AG04450 (cell line): ENCODE measurements at regions not wholly inside any gene's neighbourhood (a gene's known extent, or its start where the extent isn't known, plus 50 kb on each side); places are given as distances from the start of the nearest gene placed in this dataset.
"Not testable (repeated sequence)": the region's sequence is repeated elsewhere in the genome, so short reads cannot be mapped to it uniquely, and the experiment has no call there.

Experiments used
- CTCF ChIA-PET: fragments of 300-600, 350-600 bp; formaldehyde crosslinking; extraction: SDS; loops from one replicate; lab custom pipeline; 2022; ENCODE audit warnings: antibody characterized with exemption, inconsistent platforms; lab: Charles Lee
- POLR2A ChIA-PET: fragments of 350-600 bp; formaldehyde crosslinking; extraction: SDS; loops from one replicate; lab custom pipeline; 2021; ENCODE audit warnings: antibody characterized with exemption, inconsistent platforms; lab: Yijun Ruan, JAX
- DNase-seq: peaks from one replicate; pipeline ENCODE4 v3.0.0-alpha.2; 2011; ENCODE audit warnings: low read depth, low spot score
- H3K27ac ChIP-seq: one replicate; pipeline ENCODE4 v1.5.1; 2012; ENCODE audit warnings: low read depth, low read length, control low read depth
- H3K27me3 ChIP-seq: one replicate; pipeline ENCODE4 v1.6.0; 2012; ENCODE audit warnings: low read length; ENCODE audit not compliant: control insufficient read depth, insufficient read depth
- H3K4me3 ChIP-seq: 2 replicates; pipeline ENCODE4 v1.5.1; 2011; ENCODE audit warnings: mild to moderate bottlenecking, low read depth, low read length, control low read depth
- H3K9me3 ChIP-seq: 2 replicates; pipeline ENCODE4 v1.5.1; 2012; ENCODE audit warnings: low read length; ENCODE audit not compliant: control insufficient read depth, insufficient read depth
- TF ChIP-seq, protein P1 (sequence below): IDR thresholded peaks from 2 replicates; pipeline ENCODE4 v1.5.1; 2011; ENCODE audit warnings: low read depth, low read length, control low read depth, inconsistent platforms

DNA sequence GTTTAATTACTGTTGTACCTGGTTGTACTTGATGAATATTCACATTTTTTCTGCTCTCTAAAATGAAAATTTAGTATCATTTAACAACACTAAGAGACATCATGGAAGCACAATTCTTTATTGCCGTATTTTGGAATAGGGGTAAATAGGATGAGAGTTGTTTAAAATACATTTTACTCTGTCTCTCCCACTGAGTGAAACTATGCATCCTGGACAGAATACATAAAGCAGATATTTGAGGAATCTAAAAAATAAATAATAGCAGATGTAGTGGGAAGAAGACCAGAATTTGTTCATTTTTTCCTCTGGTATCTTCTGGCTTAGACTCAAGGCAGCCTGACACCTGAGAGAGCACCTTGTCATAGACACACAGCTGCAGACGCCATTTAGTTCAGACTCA lies 119.1 kb upstream of the AHI1 start:
- DNase-seq, result no peak
- Histone ChIP-seq H3K9me3 (no peaks in the 10 kb centered on the region), H3K27me3 (no peaks in the 10 kb centered on the region), H3K4me3 (no peak overlapping the region), H3K27ac (no peak overlapping the region)
- ChIA-PET CTCF (no interaction called here), POLR2A (no interaction called here)
- TF ChIP-seq, protein P1, sequence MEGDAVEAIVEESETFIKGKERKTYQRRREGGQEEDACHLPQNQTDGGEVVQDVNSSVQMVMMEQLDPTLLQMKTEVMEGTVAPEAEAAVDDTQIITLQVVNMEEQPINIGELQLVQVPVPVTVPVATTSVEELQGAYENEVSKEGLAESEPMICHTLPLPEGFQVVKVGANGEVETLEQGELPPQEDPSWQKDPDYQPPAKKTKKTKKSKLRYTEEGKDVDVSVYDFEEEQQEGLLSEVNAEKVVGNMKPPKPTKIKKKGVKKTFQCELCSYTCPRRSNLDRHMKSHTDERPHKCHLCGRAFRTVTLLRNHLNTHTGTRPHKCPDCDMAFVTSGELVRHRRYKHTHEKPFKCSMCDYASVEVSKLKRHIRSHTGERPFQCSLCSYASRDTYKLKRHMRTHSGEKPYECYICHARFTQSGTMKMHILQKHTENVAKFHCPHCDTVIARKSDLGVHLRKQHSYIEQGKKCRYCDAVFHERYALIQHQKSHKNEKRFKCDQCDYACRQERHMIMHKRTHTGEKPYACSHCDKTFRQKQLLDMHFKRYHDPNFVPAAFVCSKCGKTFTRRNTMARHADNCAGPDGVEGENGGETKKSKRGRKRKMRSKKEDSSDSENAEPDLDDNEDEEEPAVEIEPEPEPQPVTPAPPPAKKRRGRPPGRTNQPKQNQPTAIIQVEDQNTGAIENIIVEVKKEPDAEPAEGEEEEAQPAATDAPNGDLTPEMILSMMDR, result no peak

DNA sequence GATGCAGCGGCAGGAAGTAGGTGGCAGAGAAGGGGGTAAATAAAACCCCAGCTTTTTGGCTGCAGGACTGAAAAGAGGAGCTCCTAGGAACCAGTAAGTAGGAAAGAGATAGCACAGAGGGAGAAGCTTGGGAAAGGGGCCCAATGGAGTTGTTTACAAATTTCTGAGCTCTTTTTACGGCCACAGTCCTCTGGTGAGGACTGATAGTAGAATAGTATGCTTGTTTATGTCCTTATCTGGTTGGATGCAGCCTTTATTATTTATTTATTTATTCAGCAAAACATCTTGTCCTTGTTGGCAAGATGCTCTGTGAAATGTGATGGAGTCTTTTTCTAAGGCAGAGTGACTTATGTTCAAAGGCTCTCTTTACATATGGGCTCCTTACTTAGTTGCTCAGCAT lies 119.7 kb upstream of the AHI1 start:
- Histone ChIP-seq H3K27me3 (no peaks in the 10 kb centered on the region), H3K9me3 (no peaks in the 10 kb centered on the region), H3K4me3 (no peak overlapping the region), H3K27ac (no peak overlapping the region)
- DNase-seq, result no peak
- CTCF ChIA-PET, result no interaction called here
- TF ChIP-seq, protein P1, result no peak
- POLR2A ChIA-PET, result no interaction called here

DNA sequence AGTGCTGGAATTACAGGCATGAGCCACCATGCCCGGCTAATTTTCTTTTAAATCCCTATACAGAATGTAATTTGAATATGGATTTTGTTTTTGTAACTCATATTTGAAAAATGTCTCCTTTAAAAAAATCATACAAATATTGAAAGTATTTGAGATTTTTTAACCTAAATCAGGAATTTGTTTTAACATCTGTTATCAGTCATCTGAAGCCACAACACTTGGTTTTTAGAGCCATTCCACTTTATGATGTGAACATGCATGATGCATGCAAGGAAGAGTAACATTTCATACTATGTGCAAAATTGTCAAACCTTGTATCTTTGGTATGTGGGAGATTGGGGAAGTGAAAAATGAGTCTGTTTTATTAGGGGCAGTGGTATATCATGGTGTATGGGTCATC lies 124.5 kb upstream of the AHI1 start:
- CTCF ChIA-PET, result interaction anchor here (0.7 kb wide), 1 partner anchor 106 kb away, joined by 3 read pairs; no protein-coding TSS in a partner anchor
- no peak for DNase-seq
- Histone ChIP-seq H3K27ac (no peak overlapping the region), H3K9me3 (no peaks in the 10 kb centered on the region; the same call in none of the 2 replicates), H3K27me3 (no peaks in the 10 kb centered on the region), H3K4me3 (no peak overlapping the region)
- TF ChIP-seq, protein P1, result no peak
- POLR2A ChIA-PET, result no interaction called here

DNA sequence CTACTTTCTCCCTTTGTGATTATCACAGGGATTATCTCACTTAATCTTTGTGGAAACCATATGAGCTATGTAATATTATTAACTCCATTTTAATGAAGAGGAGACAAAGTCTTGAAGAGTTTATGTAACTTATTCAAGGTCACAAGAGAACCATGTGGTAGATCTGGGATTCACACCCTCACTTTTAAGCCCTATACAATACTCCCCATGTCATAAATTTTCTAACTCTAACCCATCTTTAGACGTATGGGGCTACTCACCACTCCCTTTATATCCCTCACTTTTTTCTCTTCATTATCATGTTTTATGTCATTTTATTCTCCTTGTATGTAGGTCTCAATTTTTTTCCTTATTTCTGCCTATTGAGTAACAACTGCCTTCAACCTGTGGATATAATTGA lies 126.4 kb upstream of the AHI1 start:
- CTCF ChIA-PET, result no interaction called here
- no peaks in the 10 kb centered on the region; the same call in none of the 2 replicates for H3K9me3 ChIP-seq
- H3K27me3 ChIP-seq, result no peaks in the 10 kb centered on the region
- TF ChIP-seq, protein P1, result no peak
- no peak overlapping the region for H3K4me3 ChIP-seq
- no peak for DNase-seq
- H3K27ac ChIP-seq, result no peak overlapping the region
- POLR2A ChIA-PET, result no interaction called here

DNA sequence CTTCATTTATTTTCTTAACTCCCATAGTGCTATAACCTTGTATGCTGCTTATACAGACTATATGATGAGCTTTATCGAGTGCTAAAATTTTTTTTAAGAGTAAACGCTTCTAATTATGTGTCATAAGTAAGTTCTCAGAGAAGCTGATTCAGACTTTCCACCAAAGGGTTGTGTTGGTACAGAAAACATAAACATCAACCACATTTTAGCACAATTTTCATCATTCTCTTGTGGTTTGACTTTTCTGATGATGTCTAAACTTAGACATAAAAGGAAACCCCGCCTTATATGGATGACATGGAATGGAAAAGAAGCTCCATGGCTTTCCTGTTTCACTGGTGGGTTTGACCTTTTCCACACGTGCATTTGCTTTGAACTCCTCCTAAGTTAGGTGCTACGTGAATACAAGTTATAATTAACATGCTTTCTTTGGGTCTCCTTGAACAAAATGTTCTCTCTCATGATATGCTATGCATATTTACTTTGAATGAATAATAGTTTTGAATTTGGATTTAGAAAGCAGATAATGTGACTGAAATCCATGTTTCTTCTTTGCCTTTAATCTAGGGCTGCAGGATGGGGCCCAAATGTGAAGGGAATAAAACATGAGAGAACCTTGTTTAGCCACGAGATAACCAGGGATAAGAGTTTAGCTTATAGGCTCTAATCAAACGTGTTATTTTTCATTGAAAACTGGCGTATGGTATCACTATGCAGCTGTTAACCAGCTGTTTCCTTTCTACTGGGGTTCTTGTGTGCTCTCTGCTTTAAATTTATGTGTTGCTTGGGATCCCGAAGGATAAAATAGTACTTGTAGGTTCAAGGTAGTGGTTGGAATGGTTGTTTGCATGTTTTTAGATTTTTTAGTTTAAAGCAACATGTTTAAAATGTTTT lies 127.1 kb upstream of the AHI1 start:
- CTCF ChIA-PET, result no interaction called here

DNA sequence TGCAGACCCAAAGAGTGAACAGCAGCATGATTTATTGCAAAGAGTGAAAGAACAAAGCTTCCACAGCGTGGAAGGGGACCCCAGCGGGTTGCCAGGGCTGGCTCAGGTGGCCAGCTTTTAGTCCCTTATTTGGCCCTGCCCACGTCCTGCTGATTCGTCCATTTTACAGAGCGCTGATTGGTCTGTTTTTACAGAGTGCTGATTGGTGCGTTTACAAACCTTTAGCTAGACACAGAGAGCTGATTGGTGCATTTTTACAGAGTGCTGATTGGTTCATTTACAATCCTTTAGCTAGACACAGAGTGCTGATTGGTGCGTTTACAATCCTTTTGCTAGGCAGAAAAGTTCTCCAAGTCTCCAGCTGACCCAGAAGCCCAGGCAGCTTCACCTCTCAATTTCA lies 128.5 kb upstream of the AHI1 start:
- POLR2A ChIA-PET, DNase-seq, H3K4me3 ChIP-seq, H3K9me3 ChIP-seq, CTCF ChIA-PET, H3K27me3 ChIP-seq, H3K27ac ChIP-seq: not testable (repeated sequence)

More for the DNA sequence above, 127.1 kb upstream of the AHI1 start:
- Histone ChIP-seq H3K4me3 (no peak overlapping the region), H3K9me3 (no peaks in the 10 kb centered on the region; the same call in none of the 2 replicates), H3K27me3 (no peaks in the 10 kb centered on the region), H3K27ac (no peak overlapping the region)
- POLR2A ChIA-PET, result no interaction called here
- TF ChIP-seq, protein P1, result no peak
- no peak for DNase-seq
